NCI-H524 treated with DMSO at 0.1 percent for 48 hours (cell line): ENCODE measurements at regions not wholly inside any gene's neighbourhood (a gene's known extent, or its start where the extent isn't known, plus 50 kb on each side); places are given as distances from the start of the nearest gene placed in this dataset.

ENCODE experiments used
- DNase-seq: peaks from one replicate; lab custom pipeline; 2025; lab: John Stamatoyannopoulos, UW

- peak; percentile 38 for DNase-seq
Measured at GRCh38 chr2:128473175-128474035, 154.7 kb upstream of the HS6ST1 start.

- DNase-seq: no peak
Measured at GRCh38 chr2:128474036-128474955, 155.6 kb upstream of the HS6ST1 start.

DNA sequence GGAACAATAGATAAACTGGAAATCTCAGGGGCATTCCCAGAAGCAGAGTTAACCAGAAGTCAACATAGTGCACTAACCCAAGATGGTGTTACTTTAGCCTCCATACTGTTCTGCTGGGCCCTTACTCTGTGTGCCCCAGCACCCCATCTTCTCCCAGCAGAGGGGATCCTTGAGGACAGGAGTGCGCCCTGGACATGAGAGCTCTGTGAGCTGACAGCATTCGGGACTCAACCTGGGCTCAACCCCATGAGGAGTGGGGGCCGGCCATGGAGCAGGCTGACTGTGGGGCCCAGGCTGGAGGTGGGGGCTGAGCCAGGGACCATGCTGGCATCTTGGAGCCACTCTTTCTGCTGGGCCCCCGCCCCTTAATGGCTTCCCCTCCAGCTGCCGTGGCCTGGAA, 156.3 kb upstream of the HS6ST1 start:
- DNase-seq: no peak

DNA sequence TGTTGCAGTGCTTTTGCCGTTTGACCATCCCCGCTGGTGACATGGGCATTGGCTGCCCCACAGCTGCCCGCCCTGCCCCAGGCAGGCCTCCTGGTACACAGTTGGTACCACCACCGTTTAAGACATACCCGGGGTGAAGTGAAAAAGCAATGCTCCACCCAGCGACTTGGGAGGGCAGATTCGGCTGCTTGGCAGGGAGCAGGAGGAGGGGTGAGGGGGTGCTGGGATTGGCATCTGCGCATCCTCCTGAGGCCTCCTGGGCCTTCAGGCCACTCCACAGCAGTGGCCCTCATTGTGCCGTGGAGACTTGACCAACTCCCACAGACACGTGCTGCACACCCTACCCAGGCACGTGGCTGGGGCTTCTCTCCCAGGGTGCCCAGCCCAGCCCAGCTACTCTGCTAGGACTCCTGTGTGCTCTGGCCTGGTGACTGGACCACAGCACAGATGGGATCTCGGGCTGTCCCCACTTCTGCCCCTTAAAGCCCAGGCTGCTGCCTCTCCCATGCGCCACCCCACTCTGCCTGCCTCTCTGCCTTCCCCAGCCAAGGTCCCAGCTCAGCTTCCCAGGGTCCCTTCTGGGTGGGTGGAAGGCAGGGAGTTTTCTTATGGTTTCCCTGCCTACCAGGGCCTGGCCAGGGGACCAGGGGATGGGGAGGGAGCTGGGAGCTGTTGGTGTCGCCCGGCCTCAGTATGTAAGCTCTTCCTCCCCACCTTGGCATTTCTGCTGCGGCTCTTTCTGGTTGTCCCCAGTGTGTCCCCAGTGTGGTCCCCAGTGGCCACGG, 157.0 kb upstream of the HS6ST1 start:
- no peak for DNase-seq

- DNase-seq: no peak
Measured at GRCh38 chr2:128477026-128477820, 158.6 kb upstream of the HS6ST1 start.

DNA sequence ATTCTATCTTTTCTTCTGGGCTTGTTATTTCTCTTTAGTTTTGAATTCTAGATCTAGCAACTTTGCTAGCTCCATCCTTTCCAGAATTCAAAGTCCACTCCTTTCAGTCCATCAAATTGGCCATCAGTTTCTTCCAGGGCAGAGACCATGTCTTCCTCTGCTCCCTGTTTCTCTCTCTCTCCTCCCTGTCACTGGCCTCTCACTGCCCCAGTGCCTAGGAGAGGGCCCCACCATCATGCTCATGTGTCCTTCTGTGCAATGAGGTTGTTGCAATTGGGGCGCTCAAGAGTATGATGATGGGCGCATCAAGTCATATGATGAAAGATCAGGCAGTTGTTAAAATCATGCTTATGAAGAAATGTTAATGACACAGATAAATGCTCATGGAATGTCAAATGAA, 159.2 kb upstream of the HS6ST1 start:
- DNase-seq: no peak

GRCh38 chr2:128485761-128486639, 167.3 kb upstream of the HS6ST1 start:
- no peak for DNase-seq

DNA sequence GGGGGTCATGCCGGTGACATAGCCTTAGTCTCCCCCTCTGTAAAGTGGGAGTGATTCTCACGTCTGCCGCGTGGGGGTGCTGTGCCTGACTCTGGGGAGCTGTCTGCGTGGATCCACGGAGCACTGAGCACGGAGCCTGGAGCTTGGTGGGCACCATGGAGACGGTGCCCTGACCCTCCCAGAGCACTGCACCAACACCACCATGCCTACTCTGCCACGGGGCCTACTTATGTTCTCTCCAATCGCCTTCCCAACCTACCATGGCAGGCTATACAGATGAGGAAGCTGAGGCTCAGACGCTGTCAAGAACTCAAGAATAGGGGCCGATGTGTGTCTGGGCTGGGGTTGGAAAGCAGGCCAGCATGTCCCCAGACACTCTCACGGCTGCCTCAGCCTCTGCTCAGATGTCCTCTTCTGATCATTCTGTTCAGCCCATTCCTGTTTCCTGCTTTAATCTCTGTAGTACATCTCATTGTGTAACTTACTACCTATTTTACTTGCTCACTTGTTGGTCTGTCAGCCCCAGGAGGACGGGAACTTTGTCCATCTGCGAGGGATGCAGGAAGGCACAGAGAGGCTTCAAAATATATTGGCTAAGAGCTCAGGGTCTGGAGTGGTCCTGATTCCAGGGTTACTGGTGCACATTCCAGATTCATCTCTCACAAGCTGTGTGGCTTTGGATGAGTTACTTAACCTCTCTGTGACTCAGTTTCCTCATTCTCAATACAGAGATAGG, 168.1 kb upstream of the HS6ST1 start:
- no peak for DNase-seq

DNA sequence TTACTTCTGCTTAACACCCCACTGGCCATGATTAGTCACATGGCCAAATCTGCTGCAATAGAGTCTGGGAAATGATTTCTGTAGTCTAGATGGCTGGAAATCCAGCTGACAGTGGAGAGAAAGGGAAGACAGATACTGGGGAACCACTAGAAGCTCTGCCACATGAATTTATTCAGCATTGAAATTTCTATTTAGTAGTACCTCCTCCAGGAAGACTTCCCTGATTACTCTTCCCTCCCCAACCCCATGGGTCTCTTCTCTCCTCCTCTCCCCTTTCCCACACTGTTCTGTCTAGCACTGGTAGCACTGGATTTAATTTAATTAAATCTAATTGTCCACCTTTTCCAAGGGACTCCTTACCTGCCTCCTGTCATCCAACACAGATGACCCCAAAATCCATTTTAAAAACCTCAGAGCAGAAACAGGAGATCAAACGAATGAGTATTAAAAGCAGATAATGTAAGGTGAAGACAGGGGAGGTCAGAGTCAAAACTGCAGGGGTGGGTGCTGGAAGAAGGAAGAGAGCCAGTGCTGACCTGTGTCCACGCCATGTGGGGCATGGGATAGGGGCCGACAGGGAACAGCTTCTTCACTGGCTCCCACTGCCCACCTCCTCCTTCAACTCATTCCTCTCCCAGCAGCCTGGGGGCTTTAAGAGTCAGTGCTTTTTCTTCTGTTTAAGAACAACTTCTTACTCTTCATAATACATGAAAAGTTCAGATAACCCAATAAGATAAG, 169.2 kb upstream of the HS6ST1 start:
- no peak for DNase-seq

- DNase-seq: no peak
Measured at GRCh38 chr2:128488434-128488833, 169.8 kb upstream of the HS6ST1 start.

- no peak for DNase-seq
Measured at GRCh38 chr2:128489526-128490273, 171.0 kb upstream of the HS6ST1 start.

DNA sequence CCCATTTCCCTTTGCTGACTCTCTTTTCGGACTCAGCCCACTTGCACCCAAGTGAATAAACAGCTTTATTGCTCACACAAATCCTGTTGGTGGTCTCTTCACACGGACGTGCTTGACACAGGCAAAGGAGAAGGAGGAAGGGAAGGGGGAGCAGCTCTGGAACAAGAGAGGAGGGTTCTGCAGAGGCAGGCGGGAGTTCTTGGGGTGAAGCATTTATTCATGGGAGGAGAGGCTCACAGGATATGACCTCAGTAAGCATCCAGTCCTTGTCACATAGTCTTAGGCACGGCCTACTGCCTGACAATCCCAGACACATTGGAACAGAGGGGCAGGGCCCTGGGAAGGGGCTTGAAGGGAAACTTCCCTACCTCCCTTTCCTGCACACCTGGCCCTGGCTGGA, 171.7 kb upstream of the HS6ST1 start:
- no peak for DNase-seq

DNA sequence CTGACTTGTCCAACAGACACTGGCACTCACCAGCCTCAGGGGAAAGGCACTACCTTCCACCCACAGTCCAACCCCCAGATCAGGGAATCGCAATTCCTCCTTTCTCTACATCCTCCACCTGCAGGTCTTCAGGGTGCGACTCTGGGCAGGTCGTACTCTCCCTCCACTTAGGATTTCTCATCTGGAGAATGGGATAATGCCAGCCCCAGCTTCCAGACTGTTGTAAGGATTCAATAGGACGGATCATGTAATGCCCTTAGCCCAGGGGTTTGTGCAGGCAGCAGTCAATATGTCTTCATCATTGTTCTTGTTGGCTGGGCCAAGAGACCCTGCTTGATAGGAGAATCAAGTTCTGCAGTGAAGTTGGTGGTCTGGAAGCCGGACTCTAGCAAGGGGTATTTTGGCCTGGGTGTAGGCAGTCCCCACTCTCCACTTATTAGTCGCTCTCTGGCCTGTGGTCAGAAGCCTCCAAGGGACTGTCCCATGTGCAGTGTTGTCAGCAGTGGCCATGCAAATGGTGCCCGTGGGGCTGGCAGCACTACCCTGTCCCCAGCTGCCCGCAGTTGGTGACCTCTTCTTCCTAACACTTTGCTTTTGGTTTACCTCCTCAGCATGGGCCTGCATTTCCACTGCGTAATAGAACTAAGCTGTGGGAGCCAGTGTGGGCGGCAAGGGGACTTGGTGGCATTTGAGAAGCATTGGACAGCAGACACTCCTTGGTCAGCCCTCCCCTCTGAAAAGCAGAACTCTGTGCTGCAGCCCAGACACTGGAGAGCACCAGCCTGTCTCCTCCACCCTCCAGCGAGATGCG, 172.4 kb upstream of the HS6ST1 start:
- DNase-seq: no peak

GRCh38 chr2:128491692-128492244, 173.1 kb upstream of the HS6ST1 start:
- no peak for DNase-seq

DNA sequence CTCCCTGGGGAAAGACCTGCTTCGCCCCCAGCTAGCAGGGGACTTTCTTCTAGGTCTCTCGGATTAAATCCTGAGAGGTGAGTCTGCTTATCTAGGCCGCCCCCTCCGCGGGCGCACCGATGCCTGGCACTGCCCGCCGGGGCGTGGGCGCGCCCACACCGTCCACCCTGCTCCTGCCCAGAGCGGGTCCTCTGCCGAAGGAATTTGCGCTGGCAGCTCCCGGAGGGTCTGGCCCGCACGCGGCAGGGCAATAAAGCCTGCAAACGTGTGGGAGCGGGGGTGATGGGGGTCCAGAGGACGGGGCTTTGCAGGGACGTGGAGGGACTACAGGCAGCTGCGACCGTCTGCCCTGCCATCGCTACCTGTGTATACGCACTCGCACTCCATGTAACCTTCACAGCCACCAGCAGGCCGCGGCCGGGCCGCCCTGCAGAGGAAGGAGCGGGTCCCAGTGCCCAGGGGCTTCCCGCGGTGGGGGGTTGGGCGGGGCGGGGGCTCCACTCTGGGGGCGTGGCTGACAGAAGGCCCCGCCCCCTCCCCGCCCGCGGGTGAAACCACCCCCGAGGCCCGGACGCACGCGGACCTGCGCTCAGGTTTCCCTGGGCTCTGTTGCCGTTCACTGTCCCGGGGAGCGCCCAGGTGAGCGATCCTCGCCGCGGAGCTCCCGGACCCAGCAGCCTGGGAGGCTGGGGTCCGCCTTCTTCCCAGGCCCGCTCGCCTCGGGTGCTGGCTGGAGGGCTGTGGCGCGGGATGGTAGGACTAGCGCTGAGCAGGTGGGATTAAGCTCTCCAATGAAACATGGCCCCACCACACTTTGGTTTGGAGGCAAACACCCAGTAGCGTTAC, 174.5 kb upstream of the HS6ST1 start:
- DNase-seq: no peak

DNA sequence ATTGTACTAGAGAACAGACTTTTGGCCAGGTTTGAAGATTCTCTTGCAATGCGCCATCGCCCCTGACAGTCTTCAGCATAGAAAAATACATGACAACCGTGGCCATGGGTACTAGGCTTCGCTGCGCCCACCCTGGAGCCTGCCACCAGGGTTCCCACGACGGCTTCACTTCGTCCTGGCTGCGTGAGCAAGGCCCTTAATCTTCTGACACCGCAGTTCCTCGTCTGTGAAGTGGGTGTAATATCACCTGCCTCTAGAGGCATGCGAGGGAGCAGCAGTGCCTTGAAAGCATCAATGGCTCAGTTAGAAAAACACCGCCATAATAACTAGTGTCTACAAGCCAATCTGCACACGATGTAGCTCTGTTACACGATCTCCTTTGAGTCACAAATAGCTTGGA, 175.2 kb upstream of the HS6ST1 start:
- no peak for DNase-seq
